T47D (cell line): ENCODE measurements at regions not wholly inside any gene's neighbourhood (a gene's known extent, or its start where the extent isn't known, plus 50 kb on each side); places are given as distances from the start of the nearest gene placed in this dataset.
"Not testable (repeated sequence)": the region's sequence is repeated elsewhere in the genome, so short reads cannot be mapped to it uniquely, and the experiment has no call there.

ENCODE experiments used
- DNase-seq, 2 experiments: peaks; one replicate each; pipeline versions ENCODE4 v3.0.0 to v3.0.0-alpha.2; 2011 to 2012; ENCODE audit warnings: low read depth in 1 of 2, low spot score in 1 of 2
- JUND ChIP-seq: IDR thresholded peaks from 2 replicates; pipeline ENCODE4 v1.6.1; 2012; ENCODE audit warnings: low read depth
- in situ Hi-C: cut with HindIII; loops from 2 replicates; pipeline ENCODE4 v1.10.0; 2016; ENCODE audit warnings: low sequenced_read_pairs, low pct_unique_long_range_greater_than_20kb

DNA sequence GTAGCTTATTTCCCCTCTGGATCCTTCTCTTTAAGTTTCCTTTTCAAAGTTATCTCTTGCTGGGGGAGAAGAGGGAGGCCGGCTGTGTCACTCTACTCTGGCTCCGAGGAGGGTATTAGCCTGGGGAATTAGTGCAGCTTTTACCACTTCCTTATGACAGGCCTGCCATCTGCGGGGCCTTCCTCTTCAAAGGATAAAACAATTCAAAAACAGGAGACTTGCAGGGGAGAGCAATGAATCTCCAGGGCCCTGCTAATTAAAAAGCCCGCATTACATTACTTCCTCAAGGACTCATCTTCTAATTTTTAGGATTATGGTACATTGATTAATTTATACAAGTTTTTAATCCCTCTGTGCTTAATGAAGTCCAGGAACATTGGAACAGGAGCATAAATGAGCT is 190.9 kb upstream of the CDH5 start:
- TF ChIP-seq JUND = no peak
- DNase-seq = no peak
- in situ Hi-C loops = no loop called here

DNA sequence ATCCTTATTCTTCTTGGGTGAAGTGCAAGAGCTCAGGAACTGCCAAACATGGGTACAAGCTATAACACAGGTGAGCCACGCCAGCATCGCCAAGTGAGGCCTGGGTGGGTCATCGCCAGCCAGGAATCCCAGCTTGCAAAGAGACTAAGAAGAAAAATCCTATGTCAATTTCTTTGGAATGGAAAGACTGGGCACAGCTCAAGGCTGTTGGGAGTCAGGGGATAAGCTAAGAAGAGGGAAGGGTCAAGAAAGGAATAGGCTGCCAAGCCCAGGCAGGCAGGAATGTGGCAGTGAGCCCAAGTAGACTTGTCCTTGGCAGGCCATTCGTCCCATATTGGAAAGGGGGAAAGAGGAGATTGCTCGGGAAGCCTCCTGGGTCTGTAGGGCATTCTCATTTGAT is 191.4 kb upstream of the CDH5 start:
- no peak for TF ChIP-seq JUND
- DNase-seq = no peak
- in situ Hi-C loops = no loop called here

DNA sequence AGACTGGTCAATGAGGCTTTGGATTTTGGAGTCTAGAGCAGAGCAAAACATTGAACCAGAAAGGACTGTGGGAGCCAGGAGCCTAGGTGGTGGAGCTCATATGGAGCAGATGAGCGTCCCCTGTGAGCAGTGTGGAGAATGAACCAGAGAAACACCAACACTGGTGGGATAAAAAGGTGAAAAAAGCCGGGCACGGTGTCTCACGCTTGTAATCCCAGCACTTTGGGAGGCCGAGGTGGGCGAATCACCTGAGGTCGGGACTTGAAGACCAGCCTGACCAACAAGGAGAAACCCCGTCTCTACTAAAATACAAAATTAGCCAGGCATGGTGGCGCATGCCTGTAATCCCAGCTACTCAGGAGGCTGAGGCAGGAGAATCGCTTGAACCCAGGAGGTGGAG is 192.7 kb upstream of the CDH5 start:
- DNase-seq, in situ Hi-C loops: not testable (repeated sequence)

DNA sequence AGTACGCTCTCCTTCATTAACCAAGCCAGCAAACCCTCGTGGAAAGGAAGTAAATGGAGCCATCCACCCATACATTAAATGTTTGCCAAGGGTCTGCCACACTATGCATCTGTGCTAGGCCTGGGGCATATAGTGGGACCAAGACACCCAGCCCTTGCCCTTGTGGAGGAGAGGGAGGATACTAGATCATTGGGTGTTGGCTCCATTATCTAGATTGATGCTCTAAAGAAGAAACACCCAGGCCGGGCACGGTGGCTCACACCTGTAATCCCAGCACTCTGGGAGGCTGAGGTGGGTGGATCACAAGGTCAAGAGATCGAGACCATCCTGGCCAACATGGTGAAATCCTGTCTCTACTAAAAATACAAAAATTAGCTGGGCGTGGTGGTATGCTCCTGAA is 193.3 kb upstream of the CDH5 start:
- in situ Hi-C loops = not testable (repeated sequence)

DNA sequence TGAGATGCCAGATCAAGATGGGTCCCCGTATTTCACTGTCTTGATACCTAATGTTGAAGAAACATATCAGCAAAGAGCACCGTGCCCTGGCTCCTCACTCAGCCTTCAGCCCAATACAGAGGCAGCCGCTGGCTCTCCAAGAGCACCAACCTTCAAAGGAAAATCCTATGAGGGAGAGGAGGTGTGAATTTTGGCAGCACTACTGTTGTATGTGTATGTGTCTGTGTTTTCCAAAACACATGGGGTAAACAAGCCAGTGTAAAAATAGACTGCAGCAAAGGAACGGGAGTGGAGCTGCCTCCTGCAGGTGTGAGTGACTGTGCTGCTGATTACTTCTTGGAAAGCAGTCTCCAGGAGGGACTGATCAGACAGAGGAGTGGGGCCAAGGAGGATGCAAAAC is 194.0 kb upstream of the CDH5 start:
- DNase-seq = no peak
- no peak for TF ChIP-seq JUND
- in situ Hi-C loops = no loop called here

More for the DNA sequence above, 193.3 kb upstream of the CDH5 start:
- DNase-seq = not testable (repeated sequence)

DNA sequence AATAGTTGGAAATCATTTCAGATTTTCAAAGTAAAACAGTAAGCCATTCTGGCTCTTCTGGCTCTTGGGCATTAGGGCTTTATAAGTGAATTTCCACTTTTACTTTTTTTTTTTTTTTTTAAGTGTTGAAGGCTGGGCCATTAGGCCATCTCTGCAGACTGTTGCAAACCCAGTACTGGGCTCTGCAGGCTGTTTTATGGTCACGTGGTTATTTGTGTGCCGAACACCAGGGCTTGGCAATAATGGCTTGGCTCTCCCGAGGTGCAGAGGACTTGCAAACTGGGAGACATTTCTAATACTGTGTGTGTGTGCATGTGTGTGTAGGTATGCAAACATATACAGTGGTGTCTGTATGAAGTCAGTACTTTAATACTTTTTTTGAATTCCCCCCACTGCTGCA is 194.9 kb upstream of the CDH5 start:
- in situ Hi-C loops = no loop called here
- TF ChIP-seq JUND = no peak
- DNase-seq = no peak

DNA sequence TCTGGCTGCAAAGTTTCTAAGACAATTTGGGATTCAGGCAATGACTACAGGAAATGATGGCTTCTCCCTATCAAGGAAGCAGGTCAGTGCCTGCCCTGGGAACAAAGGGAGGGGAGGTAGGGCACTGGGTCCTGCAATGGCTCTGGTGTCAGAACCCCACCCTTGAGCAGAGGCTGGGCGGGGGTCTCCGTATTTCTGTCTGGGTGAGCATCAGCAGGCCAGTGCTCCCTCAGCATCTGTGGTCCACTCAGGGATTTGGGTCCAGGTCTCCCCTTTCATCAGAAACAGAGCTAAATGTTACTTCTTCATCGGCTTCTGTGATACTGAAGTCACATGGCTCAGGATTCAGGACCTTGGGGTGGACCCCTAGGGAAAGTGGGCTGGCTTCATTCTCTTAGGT is 195.5 kb upstream of the CDH5 start:
- in situ Hi-C loops = no loop called here
- no peak for TF ChIP-seq JUND
- no peak for DNase-seq

DNA sequence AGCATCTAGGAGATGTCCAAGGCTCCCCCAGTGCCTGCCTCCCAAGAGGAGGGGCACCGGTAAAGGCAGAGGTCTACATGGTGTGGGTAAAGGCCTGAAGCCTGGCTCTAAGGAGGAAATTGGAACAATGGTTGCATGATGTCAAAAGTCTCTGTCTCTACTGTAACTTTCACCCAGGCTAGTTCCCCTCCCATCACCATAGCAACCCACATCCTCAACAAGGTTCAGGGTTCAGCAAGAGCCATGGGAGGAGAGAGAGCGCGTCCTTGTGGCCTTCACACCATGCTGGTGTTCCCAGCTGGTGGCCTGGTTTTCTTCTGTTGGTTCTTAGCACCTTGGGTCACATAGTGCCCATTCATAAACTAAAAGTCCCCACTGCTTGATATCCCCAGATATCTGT is 196.7 kb upstream of the CDH5 start:
- in situ Hi-C loops = no loop called here

DNA sequence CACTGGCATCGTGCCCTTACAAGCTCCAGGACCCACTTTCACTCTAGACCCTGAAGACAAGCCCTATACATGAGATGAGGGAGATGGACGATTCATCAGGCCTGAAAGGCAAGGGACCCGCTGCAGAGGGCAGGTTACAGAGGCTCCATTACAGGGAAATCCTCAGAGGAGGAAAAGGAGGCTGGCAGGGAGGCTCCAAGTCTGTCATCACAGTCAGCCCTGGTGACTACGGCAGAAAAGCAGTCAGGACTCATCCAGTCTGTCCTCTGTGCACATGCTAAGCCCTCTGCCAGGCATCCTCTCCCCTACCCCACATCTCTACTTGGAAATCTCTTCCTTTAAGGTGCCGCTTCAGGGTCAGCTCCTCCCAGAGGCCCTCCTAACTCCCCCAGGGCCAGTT is 197.7 kb upstream of the CDH5 start:
- no peak for DNase-seq
- in situ Hi-C loops = no loop called here

More for the DNA sequence above, 196.7 kb upstream of the CDH5 start:
- no peak for DNase-seq
- no peak for TF ChIP-seq JUND

DNA sequence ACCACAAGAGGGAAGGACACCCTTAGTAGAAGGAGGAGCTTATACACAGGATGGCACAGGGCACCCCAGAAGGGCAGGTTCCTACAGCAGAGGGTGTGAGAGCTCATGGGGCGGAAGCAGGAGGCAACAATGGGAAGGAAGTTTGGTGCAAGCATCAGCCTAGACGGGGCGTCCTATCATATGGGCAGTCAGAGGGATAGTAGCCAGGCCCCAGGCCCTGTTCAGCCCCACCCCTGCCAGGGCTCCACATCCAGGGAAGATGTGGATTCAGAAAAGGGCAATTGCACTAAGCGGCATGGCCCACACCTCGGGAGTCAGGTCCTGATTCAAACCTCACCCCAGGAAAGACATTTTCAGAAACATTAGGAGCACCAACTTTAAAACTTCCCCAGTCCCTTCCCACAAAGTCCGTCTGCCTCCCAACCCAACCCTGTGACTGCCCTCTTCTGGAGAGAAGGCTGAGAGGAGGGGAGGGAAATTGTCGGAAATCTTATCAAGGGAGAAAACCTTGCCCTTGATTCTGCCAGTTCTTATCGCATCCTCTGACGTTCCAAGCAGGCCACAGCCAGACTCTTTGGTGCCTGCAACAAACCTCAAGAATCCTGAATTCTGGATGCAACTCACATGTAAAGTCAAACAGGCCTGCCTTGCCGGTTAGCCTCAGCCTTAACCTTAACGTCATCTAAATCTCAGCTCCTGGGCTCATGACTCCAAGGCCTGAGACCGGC is 198.8 kb upstream of the CDH5 start:
- no peak for DNase-seq
- no peak for TF ChIP-seq JUND
- in situ Hi-C loops = no loop called here

More for the DNA sequence above, 197.7 kb upstream of the CDH5 start:
- TF ChIP-seq JUND = no peak

DNA sequence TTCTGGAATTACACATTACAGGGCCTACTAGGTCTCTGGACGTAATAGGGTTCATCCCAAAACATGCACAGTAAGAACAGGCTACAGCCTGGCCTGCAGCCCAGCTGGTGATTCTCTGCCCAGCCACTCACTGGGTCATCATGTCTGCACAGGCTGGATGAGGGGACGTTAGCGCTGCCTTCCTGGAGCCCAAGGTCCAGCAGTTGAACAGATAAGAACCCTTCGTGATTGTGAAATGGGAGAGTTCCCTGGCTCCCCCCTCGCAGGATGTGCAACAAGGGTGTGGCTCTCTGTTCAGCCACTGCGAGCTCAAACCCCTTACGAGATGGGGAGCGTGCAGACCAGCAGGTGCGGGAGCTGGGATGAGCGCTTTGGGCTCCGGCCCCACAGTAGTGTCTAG is 200.0 kb upstream of the CDH5 start:
- no peak for TF ChIP-seq JUND
- DNase-seq = no peak
- in situ Hi-C loops = no loop called here

DNA sequence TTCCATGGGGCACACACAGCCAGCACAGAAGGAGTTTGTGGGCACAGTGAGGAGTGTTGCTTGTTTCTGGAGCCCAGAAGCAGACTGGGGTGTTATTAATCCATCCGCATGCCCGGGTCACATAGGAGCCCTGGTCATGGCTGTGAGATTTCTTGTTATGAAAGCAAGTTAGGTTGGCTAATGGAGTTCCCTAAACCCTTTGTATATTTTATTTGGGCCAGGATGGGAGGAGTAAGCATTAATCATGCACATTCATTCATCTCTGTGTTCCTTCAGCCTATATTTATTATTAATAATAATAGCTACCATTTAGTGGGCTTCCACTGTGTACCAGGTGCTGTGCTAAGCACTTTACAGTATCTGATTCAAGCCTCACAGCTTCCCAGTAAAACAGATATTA is 200.6 kb upstream of the CDH5 start:
- in situ Hi-C loops = no loop called here
- no peak for DNase-seq
- no peak for TF ChIP-seq JUND

DNA sequence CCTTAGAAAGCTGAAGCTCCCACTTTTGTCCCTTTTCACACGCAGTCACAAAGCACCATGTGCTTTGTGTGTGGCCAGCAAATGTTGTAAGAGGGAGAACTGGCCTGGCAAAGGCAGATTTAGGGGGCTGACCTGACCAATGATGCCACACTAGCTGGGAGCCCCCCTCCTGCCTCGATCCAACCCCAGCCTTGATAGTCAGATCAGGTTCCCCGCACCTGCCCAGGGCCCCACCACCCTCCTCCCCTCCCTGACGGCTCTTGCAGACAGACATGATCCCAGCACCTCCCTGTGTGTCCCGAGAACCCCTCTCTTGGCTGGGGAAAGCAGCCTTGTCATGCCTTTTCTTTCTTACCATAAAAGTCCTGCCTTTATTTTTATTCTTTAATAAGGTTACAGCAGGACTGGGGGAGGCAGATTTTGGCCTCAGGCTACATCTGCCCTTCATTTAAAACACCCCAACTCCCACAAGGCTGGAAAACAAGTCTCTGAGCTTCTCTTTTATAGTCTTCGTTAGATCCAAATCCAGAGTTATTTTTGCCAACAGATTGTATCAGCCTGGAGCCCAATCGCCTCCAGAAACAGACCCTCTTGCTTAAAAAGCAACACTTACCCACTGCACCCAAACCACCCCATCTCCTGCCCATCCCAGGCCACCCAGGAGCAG is 201.8 kb upstream of the CDH5 start:
- no peak for TF ChIP-seq JUND
- no peak for DNase-seq
- in situ Hi-C loops = no loop called here

DNA sequence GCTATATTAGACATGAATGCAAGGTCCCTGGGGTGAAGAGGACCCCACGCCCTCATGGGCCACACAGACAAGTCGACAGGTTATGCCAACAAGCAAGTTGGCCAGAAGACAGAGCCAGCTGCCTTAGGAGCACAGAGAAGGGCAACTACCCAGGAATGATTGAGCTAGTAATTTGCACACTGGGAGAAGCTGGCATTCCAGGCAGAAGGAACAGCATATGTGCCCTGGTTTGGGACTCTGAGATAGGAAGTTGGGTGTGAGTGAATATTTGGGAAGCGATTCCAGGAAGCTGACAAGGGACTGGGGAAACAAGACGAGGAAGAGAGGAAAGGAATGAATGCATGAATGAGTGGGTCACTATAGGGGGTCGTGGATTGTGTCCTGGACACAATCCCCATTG is 203.7 kb upstream of the CDH5 start:
- no peak for DNase-seq
- TF ChIP-seq JUND = no peak
- in situ Hi-C loops = no loop called here
